GM12892 (cell line): ENCODE measurements at regions not wholly inside any gene's neighbourhood (a gene's known extent, or its start where the extent isn't known, plus 50 kb on each side); places are given as distances from the start of the nearest gene placed in this dataset.
"Not testable (repeated sequence)": the region's sequence is repeated elsewhere in the genome, so short reads cannot be mapped to it uniquely, and the experiment has no call there.

Experiments
- POLR2A ChIP-seq: IDR thresholded peaks from 2 replicates; pipeline ENCODE4 v1.6.1; 2011; ENCODE audit warnings: low read depth, low read length, control low read depth
- POLR2AphosphoS5 ChIP-seq: IDR thresholded peaks from 2 replicates; pipeline ENCODE4 v1.6.1; 2011; ENCODE audit warnings: low read depth, low read length, control low read depth
- TAF1 ChIP-seq: IDR thresholded peaks from 2 replicates; pipeline ENCODE4 v1.6.1; 2011; ENCODE audit warnings: low read depth, mild to moderate bottlenecking, control low read depth, low read length, borderline replicate concordance

DNA sequence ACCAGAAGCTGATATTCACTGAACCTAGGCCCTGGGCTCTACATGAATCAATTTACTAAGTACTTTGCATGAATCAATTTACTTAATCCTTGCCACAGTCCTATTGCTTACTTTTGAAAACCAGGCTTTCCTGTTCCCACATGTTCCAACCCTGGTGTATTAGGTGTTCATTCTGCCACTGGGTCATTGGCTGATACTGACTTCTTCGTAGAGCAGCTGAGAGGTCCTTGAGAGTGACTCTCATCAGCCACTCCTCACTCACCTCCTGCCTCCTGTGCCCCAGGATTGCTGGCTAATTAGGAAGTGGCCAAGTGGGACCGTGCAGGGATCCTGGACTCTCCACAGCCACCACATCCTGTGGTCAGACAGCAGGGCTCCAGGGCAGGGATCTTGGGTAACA, 109.5 kb upstream of the CXorf66 start:
- TF ChIP-seq POLR2A, TAF1, POLR2AphosphoS5: not testable (repeated sequence)
